Loucy (cell line): ENCODE measurements at regions not wholly inside any gene's neighbourhood (a gene's known extent, or its start where the extent isn't known, plus 50 kb on each side); places are given as distances from the start of the nearest gene placed in this dataset.

Source experiments
- EZH2phosphoT487 ChIP-seq: fragments of 200-600 bp; IDR thresholded peaks from 2 replicates; pipeline ENCODE4 v1.6.1; 2018; ENCODE audit warnings: antibody characterized with exemption, mild to moderate bottlenecking, moderate library complexity, borderline replicate concordance
- TF ChIP-seq, protein P1 (sequence below): fragments of 200-600 bp; sonication (generic); conservative IDR thresholded peaks from 2 replicates; pipeline ENCODE4 v1.5.1; 2014; ENCODE audit warnings: mild to moderate bottlenecking, antibody characterized with exemption, low read length

DNA sequence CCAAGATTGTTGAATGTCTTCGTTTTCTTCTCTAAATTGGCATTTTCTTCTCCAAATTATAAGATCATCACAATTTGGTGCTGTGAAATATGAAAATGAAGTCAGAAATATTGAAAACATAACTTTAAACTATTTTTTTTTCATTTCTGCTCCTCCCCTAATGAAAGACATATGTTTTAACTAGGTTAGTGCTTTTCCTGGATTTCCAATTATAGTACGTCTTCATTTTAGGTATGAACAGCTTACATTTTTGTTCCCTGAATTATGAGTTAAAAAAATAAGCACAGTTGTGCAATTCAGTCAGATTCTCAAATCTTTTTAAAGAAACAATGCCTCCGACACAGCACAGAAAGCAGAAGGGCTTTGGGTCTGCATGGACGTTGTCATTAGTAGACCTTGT, 83.5 kb upstream of the CFAP20DC start:
- TF ChIP-seq, protein P1, sequence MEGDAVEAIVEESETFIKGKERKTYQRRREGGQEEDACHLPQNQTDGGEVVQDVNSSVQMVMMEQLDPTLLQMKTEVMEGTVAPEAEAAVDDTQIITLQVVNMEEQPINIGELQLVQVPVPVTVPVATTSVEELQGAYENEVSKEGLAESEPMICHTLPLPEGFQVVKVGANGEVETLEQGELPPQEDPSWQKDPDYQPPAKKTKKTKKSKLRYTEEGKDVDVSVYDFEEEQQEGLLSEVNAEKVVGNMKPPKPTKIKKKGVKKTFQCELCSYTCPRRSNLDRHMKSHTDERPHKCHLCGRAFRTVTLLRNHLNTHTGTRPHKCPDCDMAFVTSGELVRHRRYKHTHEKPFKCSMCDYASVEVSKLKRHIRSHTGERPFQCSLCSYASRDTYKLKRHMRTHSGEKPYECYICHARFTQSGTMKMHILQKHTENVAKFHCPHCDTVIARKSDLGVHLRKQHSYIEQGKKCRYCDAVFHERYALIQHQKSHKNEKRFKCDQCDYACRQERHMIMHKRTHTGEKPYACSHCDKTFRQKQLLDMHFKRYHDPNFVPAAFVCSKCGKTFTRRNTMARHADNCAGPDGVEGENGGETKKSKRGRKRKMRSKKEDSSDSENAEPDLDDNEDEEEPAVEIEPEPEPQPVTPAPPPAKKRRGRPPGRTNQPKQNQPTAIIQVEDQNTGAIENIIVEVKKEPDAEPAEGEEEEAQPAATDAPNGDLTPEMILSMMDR = no peak
- no peak for TF ChIP-seq EZH2phosphoT487
